Activated CD4-positive, alpha-beta T cell treated with anti-CD3 and anti-CD28 coated beads, Interleukin-2, amount 50 U/mL, for 24 hours (primary cell): ENCODE measurements at regions not wholly inside any gene's neighbourhood (a gene's known extent, or its start where the extent isn't known, plus 50 kb on each side); places are given as distances from the start of the nearest gene placed in this dataset.

Experiments
- DNase-seq, 2 donors: peaks; one replicate each; pipeline ENCODE4 v3.0.0-alpha.2; 2020; ENCODE audit warnings: low read depth in 1 of 2, low spot score in 1 of 2

- DNase-seq, result no peak
These were observed 599.1 kb downstream of the PTPRU start for GRCh38 chr1:29835406-29835805.

- no peak for DNase-seq
These were observed 597.3 kb downstream of the PTPRU start for GRCh38 chr1:29833581-29833980.

GRCh38 chr1:29832936-29833335 lies 596.6 kb downstream of the PTPRU start:
- no peak for DNase-seq

GRCh38 chr1:29832471-29832870 lies 596.1 kb downstream of the PTPRU start:
- DNase-seq, result no peak

GRCh38 chr1:29831500-29832117 lies 595.3 kb downstream of the PTPRU start:
- DNase-seq, result no peak

- no peak for DNase-seq
These were observed 594.6 kb downstream of the PTPRU start for GRCh38 chr1:29830916-29831315.

GRCh38 chr1:29830383-29830782 lies 594.1 kb downstream of the PTPRU start:
- no peak for DNase-seq

GRCh38 chr1:29829448-29830344 lies 593.4 kb downstream of the PTPRU start:
- no peak for DNase-seq

GRCh38 chr1:29828526-29829447 lies 592.5 kb downstream of the PTPRU start:
- no peak for DNase-seq

- DNase-seq, result no peak
These were observed 591.6 kb downstream of the PTPRU start for GRCh38 chr1:29827801-29828525.

GRCh38 chr1:29827237-29827750 lies 591.0 kb downstream of the PTPRU start:
- DNase-seq, result no peak

GRCh38 chr1:29826646-29827045 lies 590.3 kb downstream of the PTPRU start:
- no peak for DNase-seq

GRCh38 chr1:29825941-29826415 lies 589.7 kb downstream of the PTPRU start:
- no peak for DNase-seq

GRCh38 chr1:29825274-29825940 lies 589.1 kb downstream of the PTPRU start:
- no peak for DNase-seq

GRCh38 chr1:29824511-29825273 lies 588.4 kb downstream of the PTPRU start:
- DNase-seq, result no peak

- no peak for DNase-seq
These were observed 587.7 kb downstream of the PTPRU start for GRCh38 chr1:29824025-29824424.

GRCh38 chr1:29823561-29823960 lies 587.2 kb downstream of the PTPRU start:
- DNase-seq, result no peak

GRCh38 chr1:29821605-29822004 lies 585.3 kb downstream of the PTPRU start:
- DNase-seq, result no peak

- DNase-seq, result no peak
These were observed 584.1 kb downstream of the PTPRU start for GRCh38 chr1:29820401-29820800.
